Endodermal cell (in vitro differentiated cells): ENCODE measurements at regions not wholly inside any gene's neighbourhood (a gene's known extent, or its start where the extent isn't known, plus 50 kb on each side); places are given as distances from the start of the nearest gene placed in this dataset.

ENCODE experiments used
- DNase-seq: peaks from one replicate; pipeline ENCODE4 v3.0.0-alpha.2; 2017
- H3K27ac ChIP-seq: 2 replicates; pipeline ENCODE4 v1.5.1; 2013; ENCODE audit warnings: mild to moderate bottlenecking, low read depth, low read length, moderate library complexity
- H3K27me3 ChIP-seq: 2 replicates; pipeline ENCODE4 v1.6.1; 2013; ENCODE audit warnings: mild to moderate bottlenecking, low read length, moderate library complexity; ENCODE audit not compliant: insufficient read depth, control insufficient read depth, poor library complexity, severe bottlenecking
- H3K36me3 ChIP-seq: 2 replicates; pipeline ENCODE4 v1.7.0; 2013; ENCODE audit warnings: mild to moderate bottlenecking, low read length, moderate library complexity; ENCODE audit not compliant: control insufficient read depth, insufficient read depth
- H3K4me1 ChIP-seq: one replicate; pipeline ENCODE4 v1.7.0; 2013; ENCODE audit warnings: low read length; ENCODE audit not compliant: control insufficient read depth, insufficient read depth
- H3K4me3 ChIP-seq: 2 replicates; pipeline ENCODE4 v1.5.1; 2013; ENCODE audit warnings: mild to moderate bottlenecking, low read length, moderate library complexity
- H3K9ac ChIP-seq: 2 replicates; pipeline ENCODE4 v1.6.1; 2013; ENCODE audit warnings: mild to moderate bottlenecking, low read length, moderate library complexity; ENCODE audit not compliant: poor library complexity, severe bottlenecking; ENCODE audit errors: extremely low read depth
- H3K9me3 ChIP-seq: 2 replicates; pipeline ENCODE4 v1.6.1; 2013; ENCODE audit warnings: mild to moderate bottlenecking, low read length, moderate library complexity; ENCODE audit not compliant: control insufficient read depth
- H3K27ac Mint-ChIP-seq: 2 replicates; pipeline ENCODE4 v1.8.0; 2020; ENCODE audit warnings: mixed read lengths
- H3K27me3 Mint-ChIP-seq: 2 replicates; pipeline ENCODE4 v1.8.0; 2021; ENCODE audit warnings: mild to moderate bottlenecking, mixed read lengths; ENCODE audit not compliant: insufficient read depth
- H3K36me3 Mint-ChIP-seq: 2 replicates; pipeline ENCODE4 v1.8.0; 2020; ENCODE audit warnings: low read depth, mixed read lengths
- H3K4me1 Mint-ChIP-seq: 2 replicates; pipeline ENCODE4 v1.8.0; 2020; ENCODE audit warnings: mixed read lengths
- H3K4me3 Mint-ChIP-seq: 2 replicates; pipeline ENCODE4 v1.8.0; 2020; ENCODE audit warnings: mild to moderate bottlenecking, moderate library complexity, mixed read lengths
- H3K9me3 Mint-ChIP-seq: 2 replicates; pipeline ENCODE4 v1.8.0; 2020; ENCODE audit warnings: mild to moderate bottlenecking, mixed read lengths
- WGBS, 2 experiments: methylation state at CpG; one replicate each; pipeline versions ENCODE4 v1.1.5 to v1.1.7; 2013; ENCODE audit warnings: missing lambda C conversion rate in 2 of 2, mixed read lengths in 1 of 2; ENCODE audit not compliant: insufficient coverage in 1 of 2, insufficient read length in 1 of 2; 5-methylcytosine and 5-hydroxymethylcytosine counted together
- TF ChIP-seq, protein P1 (sequence below): fragments of 200-600 bp; sonication (generic); conservative IDR thresholded peaks from 2 replicates; pipeline ENCODE4 v1.5.0; 2021; ENCODE audit warnings: antibody characterized with exemption, mild to moderate bottlenecking

DNA sequence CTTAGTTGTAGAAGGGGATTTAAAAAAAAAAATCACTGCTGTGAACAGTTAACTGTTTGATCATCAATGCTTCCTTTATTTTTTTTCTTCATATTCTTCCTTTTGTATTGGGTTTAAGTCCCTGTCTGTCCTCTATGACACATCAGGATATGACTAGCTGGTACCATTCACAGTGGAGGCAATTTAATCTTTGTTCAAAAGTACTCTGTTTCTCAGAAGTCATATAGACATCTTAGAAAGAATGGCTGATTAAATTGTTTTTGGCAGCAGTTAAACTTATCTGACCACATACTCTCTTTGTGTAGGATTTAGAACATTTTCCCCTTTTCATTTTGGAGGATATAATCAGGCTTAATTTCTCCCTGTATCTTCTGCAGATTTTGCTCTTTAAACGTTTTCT, 807.8 kb upstream of the CDH2 start:
- Histone ChIP-seq H3K36me3 (no peaks in the 10 kb centered on the region), H3K27me3 (no peaks in the 10 kb centered on the region), H3K9ac (no peak overlapping the region), H3K27ac (no peak overlapping the region), H3K4me3 (no peak overlapping the region), H3K4me1 (no peaks in the 10 kb centered on the region), H3K9me3 (no peaks in the 10 kb centered on the region)
- H3K4me1 Mint-ChIP-seq, result no peaks in the 10 kb centered on the region
- no peaks in the 10 kb centered on the region for H3K36me3 Mint-ChIP-seq
- H3K4me3 Mint-ChIP-seq, result no peak overlapping the region
- WGBS, 2 experiments, result 78% methylated on average over 1 of the region's 1 CpG; no CpG with 5 or more reads in 1 of the 2 experiments
- H3K9me3 Mint-ChIP-seq, result peaks cover 8% of the 10 kb centered on the region
- no peak overlapping the region for H3K27ac Mint-ChIP-seq
- no peak for DNase-seq
- TF ChIP-seq, protein P1, sequence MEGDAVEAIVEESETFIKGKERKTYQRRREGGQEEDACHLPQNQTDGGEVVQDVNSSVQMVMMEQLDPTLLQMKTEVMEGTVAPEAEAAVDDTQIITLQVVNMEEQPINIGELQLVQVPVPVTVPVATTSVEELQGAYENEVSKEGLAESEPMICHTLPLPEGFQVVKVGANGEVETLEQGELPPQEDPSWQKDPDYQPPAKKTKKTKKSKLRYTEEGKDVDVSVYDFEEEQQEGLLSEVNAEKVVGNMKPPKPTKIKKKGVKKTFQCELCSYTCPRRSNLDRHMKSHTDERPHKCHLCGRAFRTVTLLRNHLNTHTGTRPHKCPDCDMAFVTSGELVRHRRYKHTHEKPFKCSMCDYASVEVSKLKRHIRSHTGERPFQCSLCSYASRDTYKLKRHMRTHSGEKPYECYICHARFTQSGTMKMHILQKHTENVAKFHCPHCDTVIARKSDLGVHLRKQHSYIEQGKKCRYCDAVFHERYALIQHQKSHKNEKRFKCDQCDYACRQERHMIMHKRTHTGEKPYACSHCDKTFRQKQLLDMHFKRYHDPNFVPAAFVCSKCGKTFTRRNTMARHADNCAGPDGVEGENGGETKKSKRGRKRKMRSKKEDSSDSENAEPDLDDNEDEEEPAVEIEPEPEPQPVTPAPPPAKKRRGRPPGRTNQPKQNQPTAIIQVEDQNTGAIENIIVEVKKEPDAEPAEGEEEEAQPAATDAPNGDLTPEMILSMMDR, result no peak
- no peaks in the 10 kb centered on the region for H3K27me3 Mint-ChIP-seq

- Histone ChIP-seq H3K4me1 (peaks cover 7% of the 10 kb centered on the region), H3K36me3 (no peaks in the 10 kb centered on the region), H3K4me3 (no peak overlapping the region), H3K27ac (no peak overlapping the region), H3K9me3 (peaks cover 7% of the 10 kb centered on the region), H3K27me3 (no peaks in the 10 kb centered on the region), H3K9ac (no peak overlapping the region)
- TF ChIP-seq, protein P1, result no peak
- Mint-ChIP-seq H3K27me3 (no peaks in the 10 kb centered on the region), H3K27ac (no peak overlapping the region), H3K9me3 (no peaks in the 10 kb centered on the region), H3K4me1 (peaks cover 14% of the 10 kb centered on the region), H3K36me3 (no peaks in the 10 kb centered on the region), H3K4me3 (no peak overlapping the region)
- WGBS, 2 experiments, result 100% methylated on average over 1 of the region's 1 CpG; no CpG with 5 or more reads in 1 of the 2 experiments
- DNase-seq, result no peak
These were observed 797.6 kb upstream of the CDH2 start for GRCh38 chr18:28974504-28974903.

GRCh38 chr18:28973324-28973723, 796.4 kb upstream of the CDH2 start:
- H3K36me3 Mint-ChIP-seq, result no peaks in the 10 kb centered on the region
- Histone ChIP-seq H3K4me3 (no peak overlapping the region), H3K27me3 (no peaks in the 10 kb centered on the region), H3K9ac (no peak overlapping the region), H3K9me3 (peaks cover 7% of the 10 kb centered on the region), H3K36me3 (no peaks in the 10 kb centered on the region), H3K4me1 (peaks cover 7% of the 10 kb centered on the region), H3K27ac (no peak overlapping the region)
- no peak overlapping the region for H3K4me3 Mint-ChIP-seq
- no peak overlapping the region for H3K27ac Mint-ChIP-seq
- H3K27me3 Mint-ChIP-seq, result no peaks in the 10 kb centered on the region
- H3K4me1 Mint-ChIP-seq, result peaks cover 14% of the 10 kb centered on the region
- TF ChIP-seq, protein P1, result no peak
- 88% methylated on average over 1 of the region's 1 CpG for WGBS, 2 experiments
- H3K9me3 Mint-ChIP-seq, result no peaks in the 10 kb centered on the region
- DNase-seq, result no peak
